OCI-LY7 (cell line): ENCODE measurements at regions not wholly inside any gene's neighbourhood (a gene's known extent, or its start where the extent isn't known, plus 50 kb on each side); places are given as distances from the start of the nearest gene placed in this dataset.
"Not testable (repeated sequence)": the region's sequence is repeated elsewhere in the genome, so short reads cannot be mapped to it uniquely, and the experiment has no call there.

Experiments used
- BruUV-seq: library from RNA; stranded (reverse); fragments of 400-500 nt; replicated peaks from 2 replicates; lab custom pipeline; 2021; lab: Mats Ljungman, UMichigan
- CTCF ChIA-PET: fragments of 300-600 bp; sonication (Branson Sonifier 250); formaldehyde crosslinking; loops from one replicate; lab custom pipeline; 2022; ENCODE audit warnings: antibody characterized with exemption; ENCODE audit not compliant: unreplicated experiment; lab: Charles Lee
- POLR2A ChIA-PET: fragments of 300-600 bp; sonication (Branson Sonifier 250); formaldehyde crosslinking; loops from one replicate; lab custom pipeline; 2022; ENCODE audit warnings: antibody characterized with exemption; lab: Charles Lee
- DNase-seq: peaks from one replicate; pipeline ENCODE4 v3.0.0-alpha.2; 2015; ENCODE audit warnings: low spot score
- H2AFZ ChIP-seq: fragments of 200-600 bp; sonication (generic), shearing (Covaris generic); 2 replicates; pipeline ENCODE4 v1.6.1; 2014; ENCODE audit warnings: mild to moderate bottlenecking, antibody characterized with exemption, low read length, moderate library complexity
- H3K27ac ChIP-seq: fragments of 200-600 bp; sonication (generic); 2 replicates; pipeline ENCODE4 v1.5.1; 2014; ENCODE audit warnings: mixed run types, low read depth, mild to moderate bottlenecking, moderate library complexity, low read length, inconsistent platforms; ENCODE audit not compliant: poor library complexity, severe bottlenecking
- H3K36me3 ChIP-seq: fragments of 200-600 bp; sonication (generic); 2 replicates; pipeline ENCODE4 v1.6.1; 2014; ENCODE audit warnings: mild to moderate bottlenecking, antibody characterized with exemption, low read length, moderate library complexity, mixed read lengths; ENCODE audit not compliant: insufficient read depth
- H3K4me1 ChIP-seq: fragments of 200-600 bp; sonication (generic); 2 replicates; pipeline ENCODE4 v1.5.1; 2014; ENCODE audit warnings: mild to moderate bottlenecking, low read length; ENCODE audit not compliant: insufficient read depth, poor library complexity, severe bottlenecking
- H3K4me2 ChIP-seq: fragments of 200-600 bp; sonication (generic); 2 replicates; pipeline ENCODE4 v1.6.1; 2014; ENCODE audit warnings: mild to moderate bottlenecking, low read length
- H3K4me3 ChIP-seq: fragments of 200-600 bp; sonication (generic); 2 replicates; pipeline ENCODE4 v1.5.1; 2014; ENCODE audit warnings: mild to moderate bottlenecking, low read depth, low read length; ENCODE audit not compliant: poor library complexity, severe bottlenecking
- H3K79me2 ChIP-seq: fragments of 200-600 bp; sonication (generic); 2 replicates; pipeline ENCODE4 v1.6.1; 2016; ENCODE audit warnings: low read depth, mild to moderate bottlenecking, low read length, moderate library complexity, mixed read lengths; ENCODE audit not compliant: insufficient read depth
- H3K9me2 ChIP-seq: fragments of 200-600 bp; sonication (generic); 2 replicates; pipeline ENCODE4 v1.6.1; 2016; ENCODE audit warnings: mild to moderate bottlenecking, low read length, mixed read lengths; ENCODE audit not compliant: insufficient read depth
- H3K9me3 ChIP-seq: fragments of 200-600 bp; sonication (generic); 2 replicates; pipeline ENCODE4 v1.6.1; 2014; ENCODE audit warnings: mild to moderate bottlenecking, mixed run types, low read length, mixed read lengths
- H4K20me1 ChIP-seq: fragments of 200-600 bp; sonication (generic); 2 replicates; pipeline ENCODE4 v1.6.1; 2014; ENCODE audit warnings: mild to moderate bottlenecking, antibody characterized with exemption, low read length, moderate library complexity, mixed read lengths; ENCODE audit not compliant: insufficient read depth
- EZH2phosphoT487 ChIP-seq: fragments of 200-600 bp; sonication (generic); IDR thresholded peaks from 2 replicates; pipeline ENCODE4 v1.6.1; 2018; ENCODE audit warnings: low read depth, borderline replicate concordance, mild to moderate bottlenecking, mixed run types, antibody characterized with exemption, low read length, moderate library complexity, mixed read lengths
- intact Hi-C: fragments of 100-400 bp; cut with micrococcal nuclease; formaldehyde crosslinking; loops from one replicate; pipeline ENCODE4 v1.10.0; 2022; ENCODE audit not compliant: unreplicated experiment
- TF ChIP-seq, protein P1 (sequence below): fragments of 200-600 bp; sonication (generic); conservative IDR thresholded peaks from 2 replicates; pipeline ENCODE4 v1.5.1; 2014; ENCODE audit warnings: mild to moderate bottlenecking, antibody characterized with exemption, low read length, moderate library complexity, mixed read lengths

DNA sequence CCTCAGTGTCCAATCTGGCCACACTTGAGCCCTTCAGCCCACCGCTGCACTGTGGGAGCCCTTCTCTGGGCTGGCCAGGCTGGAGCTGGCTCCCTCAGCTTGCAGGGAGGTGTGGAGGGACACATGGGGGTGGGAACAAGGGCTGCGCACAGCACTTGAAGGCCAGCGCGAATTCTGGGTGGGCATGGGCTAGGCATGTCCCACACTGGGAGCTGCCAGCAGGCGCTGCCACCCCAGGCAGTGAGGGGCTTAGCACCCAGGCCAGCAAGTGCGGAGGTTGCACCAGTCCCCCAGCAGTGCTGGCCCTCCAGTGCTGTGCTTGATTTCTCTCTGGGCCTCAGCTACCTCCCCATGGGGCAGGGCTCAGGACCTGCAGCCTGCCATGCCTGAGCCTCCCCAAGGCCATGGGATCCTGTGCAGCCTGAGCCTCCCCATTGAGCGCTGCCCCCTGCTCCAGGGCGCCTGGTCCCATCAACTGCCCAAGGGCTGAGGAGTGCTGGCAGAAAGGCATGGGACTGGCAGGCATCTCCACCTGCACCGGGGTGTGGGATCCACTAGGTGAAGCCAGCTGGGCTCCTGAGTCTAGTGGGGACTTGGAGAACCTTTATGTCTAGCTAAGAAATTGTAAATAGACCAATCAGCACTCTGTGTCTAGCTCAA, 148.2 kb downstream of the EMB start:
- CTCF ChIA-PET = no interaction called here
- no peaks in the 10 kb centered on the region for H3K4me1 ChIP-seq
- H3K79me2 ChIP-seq = no peaks in the 10 kb centered on the region
- H3K36me3 ChIP-seq = no peaks in the 10 kb centered on the region
- no TSS peak for BruUV-seq
- DNase-seq = no peak
- H3K4me2 ChIP-seq = no peak overlapping the region
- no peaks in the 10 kb centered on the region for H4K20me1 ChIP-seq
- POLR2A ChIA-PET = no interaction called here
- no peaks in the 10 kb centered on the region for H3K9me3 ChIP-seq
- intact Hi-C loops = no loop called here
- no peak overlapping the region for H2AFZ ChIP-seq
- H3K4me3 ChIP-seq = no peak overlapping the region
- no peaks in the 10 kb centered on the region for H3K9me2 ChIP-seq
- H3K27ac ChIP-seq = no peak overlapping the region
- TF ChIP-seq, protein P1, sequence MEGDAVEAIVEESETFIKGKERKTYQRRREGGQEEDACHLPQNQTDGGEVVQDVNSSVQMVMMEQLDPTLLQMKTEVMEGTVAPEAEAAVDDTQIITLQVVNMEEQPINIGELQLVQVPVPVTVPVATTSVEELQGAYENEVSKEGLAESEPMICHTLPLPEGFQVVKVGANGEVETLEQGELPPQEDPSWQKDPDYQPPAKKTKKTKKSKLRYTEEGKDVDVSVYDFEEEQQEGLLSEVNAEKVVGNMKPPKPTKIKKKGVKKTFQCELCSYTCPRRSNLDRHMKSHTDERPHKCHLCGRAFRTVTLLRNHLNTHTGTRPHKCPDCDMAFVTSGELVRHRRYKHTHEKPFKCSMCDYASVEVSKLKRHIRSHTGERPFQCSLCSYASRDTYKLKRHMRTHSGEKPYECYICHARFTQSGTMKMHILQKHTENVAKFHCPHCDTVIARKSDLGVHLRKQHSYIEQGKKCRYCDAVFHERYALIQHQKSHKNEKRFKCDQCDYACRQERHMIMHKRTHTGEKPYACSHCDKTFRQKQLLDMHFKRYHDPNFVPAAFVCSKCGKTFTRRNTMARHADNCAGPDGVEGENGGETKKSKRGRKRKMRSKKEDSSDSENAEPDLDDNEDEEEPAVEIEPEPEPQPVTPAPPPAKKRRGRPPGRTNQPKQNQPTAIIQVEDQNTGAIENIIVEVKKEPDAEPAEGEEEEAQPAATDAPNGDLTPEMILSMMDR = no peak
- no peak for TF ChIP-seq EZH2phosphoT487

DNA sequence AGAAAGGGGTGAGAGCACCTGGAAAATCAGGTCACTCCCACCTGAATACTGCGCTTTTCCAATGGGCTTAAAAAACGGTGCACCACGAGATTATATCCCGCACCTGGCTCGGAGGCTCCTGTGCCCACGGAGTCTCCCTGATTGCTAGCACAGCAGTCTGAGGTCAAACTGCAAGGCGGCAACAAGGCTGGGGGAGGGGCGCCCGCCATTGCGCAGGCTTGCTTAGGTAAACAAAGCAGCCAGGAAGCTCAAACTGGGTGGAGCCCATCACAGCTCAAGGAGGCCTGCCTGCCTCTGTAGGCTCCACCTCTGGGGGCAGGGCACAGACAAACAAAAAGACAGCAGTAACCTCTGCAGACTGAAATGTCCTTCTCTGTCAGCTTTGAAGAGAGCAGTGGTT, 160.6 kb downstream of the EMB start:
- intact Hi-C loops, CTCF ChIA-PET: not testable (repeated sequence)

More for the DNA sequence above, 160.6 kb downstream of the EMB start:
- H3K9me2 ChIP-seq, H2AFZ ChIP-seq, H3K9me3 ChIP-seq, BruUV-seq, H4K20me1 ChIP-seq, H3K4me1 ChIP-seq, H3K36me3 ChIP-seq, H3K27ac ChIP-seq, H3K79me2 ChIP-seq, DNase-seq, POLR2A ChIA-PET, H3K4me3 ChIP-seq, H3K4me2 ChIP-seq: not testable (repeated sequence)
